ENCODE measurements at regions not wholly inside any gene's neighbourhood (a gene's known extent, or its start where the extent isn't known, plus 50 kb on each side); places are given as distances from the start of the nearest gene placed in this dataset.

- no peak for DNase-seq
Observed at GRCh38 chr11:111089759-111090158, 155.8 kb upstream of the POU2AF2 start.

GRCh38 chr11:111088847-111089355 lies 156.6 kb upstream of the POU2AF2 start:
- no peak for DNase-seq

- DNase-seq: no peak
Observed at GRCh38 chr11:111086058-111086457, 159.5 kb upstream of the POU2AF2 start.

GRCh38 chr11:111082664-111083063 lies 162.9 kb upstream of the POU2AF2 start:
- no peak for DNase-seq

GRCh38 chr11:111081021-111081511 lies 164.5 kb upstream of the POU2AF2 start:
- no peak for DNase-seq

- no peak for DNase-seq
Observed at GRCh38 chr11:111077530-111078322, 167.8 kb upstream of the POU2AF2 start.

GRCh38 chr11:111069066-111069465 lies 176.5 kb upstream of the POU2AF2 start:
- DNase-seq: no peak

GRCh38 chr11:111067994-111068393 lies 177.5 kb upstream of the POU2AF2 start:
- no peak for DNase-seq

- no peak for DNase-seq
Observed at GRCh38 chr11:111066846-111067245, 178.7 kb upstream of the POU2AF2 start.

GRCh38 chr11:111063726-111064517 lies 181.6 kb upstream of the POU2AF2 start:
- no peak for DNase-seq

GRCh38 chr11:111062420-111062819 lies 183.1 kb upstream of the POU2AF2 start:
- DNase-seq: no peak

- no peak for DNase-seq
Observed at GRCh38 chr11:111059726-111060125, 185.8 kb upstream of the POU2AF2 start.

GRCh38 chr11:111049131-111049530 lies 196.4 kb upstream of the POU2AF2 start:
- DNase-seq: no peak

- DNase-seq: no peak
Observed at GRCh38 chr11:111047374-111047773, 198.2 kb upstream of the POU2AF2 start.

GRCh38 chr11:111046291-111046690 lies 199.2 kb upstream of the POU2AF2 start:
- no peak for DNase-seq

- no peak for DNase-seq
Observed at GRCh38 chr11:111045874-111046273, 199.7 kb upstream of the POU2AF2 start.

- DNase-seq: no peak
Observed at GRCh38 chr11:111045407-111045803, 200.1 kb upstream of the POU2AF2 start.

- DNase-seq: no peak
Observed at GRCh38 chr11:111044751-111045406, 200.6 kb upstream of the POU2AF2 start.

GRCh38 chr11:111039982-111040381 lies 205.5 kb upstream of the POU2AF2 start:
- DNase-seq: no peak

GRCh38 chr11:111035746-111036145 lies 209.8 kb upstream of the POU2AF2 start:
- DNase-seq: no peak

- DNase-seq: no peak
Observed at GRCh38 chr11:111026241-111026640, 219.3 kb upstream of the POU2AF2 start.

GRCh38 chr11:111021131-111021530 lies 224.4 kb upstream of the POU2AF2 start:
- DNase-seq: no peak
